Adipocyte (in vitro differentiated cells): ENCODE measurements at regions not wholly inside any gene's neighbourhood (a gene's known extent, or its start where the extent isn't known, plus 50 kb on each side); places are given as distances from the start of the nearest gene placed in this dataset.
A peak's percentile ranks its signal among the peaks of the same experiment; 100 is the strongest.

Experiments
- DNase-seq: peaks from one replicate; pipeline ENCODE4 v3.0.0-alpha.2; 2015; ENCODE audit warnings: low read depth
- H3K27me3 ChIP-seq: replicated peaks from 2 replicates; pipeline ENCODE4 v1.7.0; 2013; ENCODE audit warnings: mild to moderate bottlenecking, low read length, moderate library complexity; ENCODE audit not compliant: control insufficient read depth, insufficient read depth
- H3K36me3 ChIP-seq: 2 replicates; pipeline ENCODE4 v1.7.0; 2013; ENCODE audit warnings: low read length, mild to moderate bottlenecking, moderate library complexity; ENCODE audit not compliant: control insufficient read depth, insufficient read depth, severe bottlenecking
- H3K4me1 ChIP-seq: 2 replicates; pipeline ENCODE4 v1.7.0; 2013; ENCODE audit warnings: mild to moderate bottlenecking, low read length, moderate library complexity; ENCODE audit not compliant: control insufficient read depth, insufficient read depth
- H3K4me3 ChIP-seq: 2 replicates; pipeline ENCODE4 v1.7.0; 2013; ENCODE audit warnings: mild to moderate bottlenecking, low read length, moderate library complexity
- H3K9ac ChIP-seq: 2 replicates; pipeline ENCODE4 v1.7.0; 2013; ENCODE audit warnings: mild to moderate bottlenecking, low read length, moderate library complexity
- H3K9me3 ChIP-seq: 2 replicates; pipeline ENCODE4 v1.7.0; 2013; ENCODE audit warnings: mild to moderate bottlenecking, low read length, moderate library complexity; ENCODE audit not compliant: control insufficient read depth

- Histone ChIP-seq H3K9me3 (no peaks in the 10 kb centered on the region), H3K27me3 (no peaks in the 10 kb centered on the region), H3K36me3 (no peaks in the 10 kb centered on the region), H3K9ac (no peak overlapping the region), H3K4me3 (no peak overlapping the region), H3K4me1 (peaks cover 14% of the 10 kb centered on the region)
- no peak for DNase-seq
These were observed 86.4 kb upstream of the SLC4A7 start for GRCh38 chr3:27570421-27571106.

GRCh38 chr3:27568393-27568792 is 84.2 kb upstream of the SLC4A7 start:
- Histone ChIP-seq H3K4me3 (no peak overlapping the region), H3K4me1 (peaks cover 14% of the 10 kb centered on the region), H3K27me3 (no peaks in the 10 kb centered on the region), H3K9ac (no peak overlapping the region), H3K36me3 (no peaks in the 10 kb centered on the region), H3K9me3 (no peaks in the 10 kb centered on the region)
- DNase-seq: peak; percentile 93

GRCh38 chr3:27567251-27567650 is 83.1 kb upstream of the SLC4A7 start:
- no peak overlapping the region for H3K9ac ChIP-seq
- no peaks in the 10 kb centered on the region for H3K36me3 ChIP-seq
- H3K27me3 ChIP-seq: no peaks in the 10 kb centered on the region
- no peaks in the 10 kb centered on the region for H3K9me3 ChIP-seq
- H3K4me3 ChIP-seq: no peak overlapping the region
- DNase-seq: no peak
- peaks cover 14% of the 10 kb centered on the region for H3K4me1 ChIP-seq

- H3K9me3 ChIP-seq: no peaks in the 10 kb centered on the region
- no peak overlapping the region for H3K4me3 ChIP-seq
- H3K4me1 ChIP-seq: peaks cover 5% of the 10 kb centered on the region
- no peak overlapping the region for H3K9ac ChIP-seq
- H3K36me3 ChIP-seq: no peaks in the 10 kb centered on the region
- H3K27me3 ChIP-seq: no peaks in the 10 kb centered on the region
- no peak for DNase-seq
These were observed 81.1 kb upstream of the SLC4A7 start for GRCh38 chr3:27565201-27565852.

GRCh38 chr3:27561576-27561975 is 77.4 kb upstream of the SLC4A7 start:
- Histone ChIP-seq H3K4me3 (no peak overlapping the region), H3K36me3 (no peaks in the 10 kb centered on the region), H3K27me3 (no peaks in the 10 kb centered on the region), H3K9ac (no peak overlapping the region), H3K4me1 (peaks cover 22% of the 10 kb centered on the region), H3K9me3 (no peaks in the 10 kb centered on the region)
- no peak for DNase-seq

- peaks cover 25% of the 10 kb centered on the region for H3K4me1 ChIP-seq
- no peak for DNase-seq
- H3K36me3 ChIP-seq: no peaks in the 10 kb centered on the region
- H3K9me3 ChIP-seq: no peaks in the 10 kb centered on the region
- H3K9ac ChIP-seq: no peak overlapping the region
- H3K4me3 ChIP-seq: no peak overlapping the region
- no peaks in the 10 kb centered on the region for H3K27me3 ChIP-seq
These were observed 76.4 kb upstream of the SLC4A7 start for GRCh38 chr3:27560484-27561056.

- H3K9me3 ChIP-seq: no peaks in the 10 kb centered on the region
- no peak overlapping the region for H3K4me3 ChIP-seq
- H3K36me3 ChIP-seq: no peaks in the 10 kb centered on the region
- no peaks in the 10 kb centered on the region for H3K27me3 ChIP-seq
- H3K9ac ChIP-seq: no peak overlapping the region
- DNase-seq: peak; percentile 78
- H3K4me1 ChIP-seq: peaks cover 27% of the 10 kb centered on the region
These were observed 75.7 kb upstream of the SLC4A7 start for GRCh38 chr3:27559835-27560234.

- Histone ChIP-seq H3K4me1 (peaks cover 32% of the 10 kb centered on the region), H3K9me3 (no peaks in the 10 kb centered on the region), H3K27me3 (no peaks in the 10 kb centered on the region), H3K9ac (no peak overlapping the region), H3K36me3 (no peaks in the 10 kb centered on the region), H3K4me3 (no peak overlapping the region)
- no peak for DNase-seq
These were observed 75.2 kb upstream of the SLC4A7 start for GRCh38 chr3:27559381-27559780.

GRCh38 chr3:27557411-27557810 is 73.2 kb upstream of the SLC4A7 start:
- Histone ChIP-seq H3K9ac (peak overlapping the region; percentile 79), H3K4me3 (peak overlapping the region; percentile 49), H3K27me3 (no peaks in the 10 kb centered on the region), H3K4me1 (peaks cover 43% of the 10 kb centered on the region), H3K9me3 (no peaks in the 10 kb centered on the region), H3K36me3 (no peaks in the 10 kb centered on the region)
- DNase-seq: no peak

- H3K36me3 ChIP-seq: no peaks in the 10 kb centered on the region
- no peaks in the 10 kb centered on the region for H3K9me3 ChIP-seq
- H3K4me3 ChIP-seq: peak overlapping the region; percentile 49
- H3K27me3 ChIP-seq: no peaks in the 10 kb centered on the region
- peaks cover 43% of the 10 kb centered on the region for H3K4me1 ChIP-seq
- H3K9ac ChIP-seq: peak overlapping the region; percentile 79
- DNase-seq: no peak
These were observed 72.7 kb upstream of the SLC4A7 start for GRCh38 chr3:27556887-27557286.

- no peak overlapping the region for H3K4me3 ChIP-seq
- H3K9me3 ChIP-seq: no peaks in the 10 kb centered on the region
- no peaks in the 10 kb centered on the region for H3K36me3 ChIP-seq
- peaks cover 38% of the 10 kb centered on the region for H3K4me1 ChIP-seq
- H3K27me3 ChIP-seq: no peaks in the 10 kb centered on the region
- peak overlapping the region; percentile 42 for H3K9ac ChIP-seq
- DNase-seq: no peak
These were observed 70.5 kb upstream of the SLC4A7 start for GRCh38 chr3:27554706-27555105.
